IPS-18a (cell line): ENCODE measurements at regions not wholly inside any gene's neighbourhood (a gene's known extent, or its start where the extent isn't known, plus 50 kb on each side); places are given as distances from the start of the nearest gene placed in this dataset.

ENCODE experiments used
- H3K27ac ChIP-seq: one replicate; pipeline ENCODE4 v1.5.1; 2013; ENCODE audit warnings: low read length
- H3K27me3 ChIP-seq: one replicate; pipeline ENCODE4 v1.6.1; 2013; ENCODE audit warnings: mild to moderate bottlenecking, low read length; ENCODE audit not compliant: control insufficient read depth, insufficient read depth
- H3K36me3 ChIP-seq: one replicate; pipeline ENCODE4 v1.6.1; 2013; ENCODE audit warnings: low read depth, low read length; ENCODE audit not compliant: control insufficient read depth
- H3K4me1 ChIP-seq: one replicate; pipeline ENCODE4 v1.6.1; 2013; ENCODE audit warnings: low read depth, low read length; ENCODE audit not compliant: control insufficient read depth
- H3K4me3 ChIP-seq: one replicate; pipeline ENCODE4 v1.5.1; 2013; ENCODE audit warnings: low read length
- H3K9ac ChIP-seq: one replicate; pipeline ENCODE4 v1.6.1; 2013; ENCODE audit warnings: mild to moderate bottlenecking, low read length, moderate library complexity
- H3K9me3 ChIP-seq: one replicate; pipeline ENCODE4 v1.6.1; 2013; ENCODE audit warnings: low read depth, low read length; ENCODE audit not compliant: control insufficient read depth

DNA sequence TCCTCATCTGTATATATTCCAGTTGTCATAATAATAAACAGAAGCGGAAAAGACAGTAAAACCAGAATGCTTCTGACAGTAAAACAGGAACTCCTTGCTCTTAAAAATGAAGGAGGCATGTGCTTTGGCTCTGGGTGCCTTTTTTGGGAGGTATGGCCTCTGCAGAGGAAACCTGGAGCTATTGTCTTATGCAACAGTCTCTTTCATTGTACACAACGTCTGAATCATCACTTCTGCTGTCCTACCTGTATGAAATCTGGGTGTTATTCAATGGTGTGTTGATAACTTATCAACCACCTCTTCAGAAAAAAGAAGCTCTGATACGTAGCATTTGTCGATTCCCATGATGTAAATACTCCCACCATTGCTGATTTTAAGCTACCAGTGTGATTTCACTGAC lies 64.8 kb downstream of the CDCA7 start:
- H3K4me1 ChIP-seq, result peaks cover 8% of the 10 kb centered on the region
- H3K9ac ChIP-seq, result no peak overlapping the region
- no peaks in the 10 kb centered on the region for H3K9me3 ChIP-seq
- no peak overlapping the region for H3K4me3 ChIP-seq
- no peaks in the 10 kb centered on the region for H3K36me3 ChIP-seq
- H3K27ac ChIP-seq, result no peak overlapping the region
- no peaks in the 10 kb centered on the region for H3K27me3 ChIP-seq

DNA sequence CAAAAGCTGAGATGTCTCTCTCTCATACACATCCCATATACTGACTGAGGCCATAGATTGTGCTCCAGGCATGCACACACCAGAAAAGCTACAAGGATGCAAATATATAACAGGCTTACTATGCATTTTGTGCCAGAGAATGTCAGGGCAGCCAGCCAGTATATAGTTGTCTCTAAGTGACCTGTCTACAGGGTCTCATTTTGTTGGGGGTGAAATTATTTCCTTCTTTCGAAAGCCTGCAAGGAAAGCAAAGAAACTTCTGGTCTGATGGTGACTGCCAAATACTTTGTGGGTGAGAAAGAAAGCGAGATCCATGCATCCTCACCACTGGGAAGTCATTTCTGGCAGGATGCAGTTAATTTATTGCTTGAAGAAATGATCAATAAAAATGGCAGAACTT lies 70.2 kb downstream of the CDCA7 start:
- Histone ChIP-seq H3K27ac (no peak overlapping the region), H3K4me1 (no peaks in the 10 kb centered on the region), H3K4me3 (no peak overlapping the region), H3K9ac (no peak overlapping the region), H3K9me3 (no peaks in the 10 kb centered on the region), H3K27me3 (no peaks in the 10 kb centered on the region), H3K36me3 (no peaks in the 10 kb centered on the region)

GRCh38 chr2:173427887-173428668 lies 73.4 kb downstream of the CDCA7 start:
- Histone ChIP-seq H3K9me3 (no peaks in the 10 kb centered on the region), H3K4me1 (no peaks in the 10 kb centered on the region), H3K4me3 (no peak overlapping the region), H3K27ac (no peak overlapping the region), H3K27me3 (no peaks in the 10 kb centered on the region), H3K36me3 (no peaks in the 10 kb centered on the region), H3K9ac (no peak overlapping the region)

DNA sequence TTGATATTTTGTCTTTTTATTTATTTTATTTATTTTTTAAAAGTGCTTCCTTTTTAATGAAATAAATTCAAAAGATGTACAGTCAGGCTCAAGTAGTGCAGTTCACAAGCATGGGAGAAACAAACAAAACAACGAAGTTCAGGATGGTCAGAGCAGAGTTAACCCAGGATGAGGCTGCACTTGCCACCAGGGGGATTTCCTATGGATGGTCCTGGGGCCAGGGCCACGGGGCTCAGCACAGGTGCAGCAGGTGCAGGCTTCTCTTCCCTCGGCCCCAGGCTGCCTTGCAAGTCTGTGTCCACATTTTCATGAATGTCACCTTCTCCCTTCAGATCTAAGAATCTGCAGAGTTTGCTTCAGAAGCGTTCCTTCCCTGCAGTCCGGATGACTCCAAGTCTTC lies 76.5 kb downstream of the CDCA7 start:
- Histone ChIP-seq H3K4me3 (no peak overlapping the region), H3K9me3 (no peaks in the 10 kb centered on the region), H3K27ac (no peak overlapping the region), H3K27me3 (no peaks in the 10 kb centered on the region), H3K4me1 (no peaks in the 10 kb centered on the region), H3K9ac (no peak overlapping the region), H3K36me3 (no peaks in the 10 kb centered on the region)

DNA sequence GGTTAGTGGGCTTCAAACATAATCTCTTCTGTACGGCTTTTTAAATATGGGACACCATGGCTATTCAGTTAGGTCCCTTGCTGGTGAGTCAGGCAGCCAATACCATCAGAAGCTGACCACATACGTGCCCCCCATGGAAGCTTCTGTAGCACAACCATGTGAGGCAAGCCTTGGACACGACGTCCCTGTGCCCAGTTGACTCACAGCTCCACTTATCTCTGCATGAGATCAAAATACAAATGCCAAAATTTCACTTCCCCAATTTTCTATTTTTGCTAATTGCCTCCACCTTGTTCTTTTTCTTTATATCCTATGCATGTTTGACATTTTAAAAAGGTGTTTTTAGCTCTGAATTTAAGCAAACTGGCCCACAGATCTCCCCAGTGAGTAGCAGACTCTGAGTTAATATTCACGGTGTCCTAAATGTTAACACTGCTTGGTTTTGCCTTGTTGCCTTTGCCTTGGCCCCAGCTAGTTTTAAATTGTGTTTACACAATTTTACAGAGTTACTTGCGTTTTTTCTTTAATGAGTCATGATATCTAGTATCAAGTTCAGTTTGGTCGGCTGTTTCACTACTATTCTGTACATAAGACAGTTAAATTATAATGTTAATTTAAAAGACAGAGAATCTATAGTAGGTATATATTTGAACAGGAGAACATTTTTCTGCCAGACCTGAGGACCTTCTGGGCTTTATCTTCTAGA lies 77.5 kb downstream of the CDCA7 start:
- Histone ChIP-seq H3K4me1 (no peaks in the 10 kb centered on the region), H3K36me3 (no peaks in the 10 kb centered on the region), H3K9me3 (no peaks in the 10 kb centered on the region), H3K27me3 (no peaks in the 10 kb centered on the region), H3K27ac (no peak overlapping the region), H3K4me3 (no peak overlapping the region), H3K9ac (no peak overlapping the region)

- Histone ChIP-seq H3K9me3 (no peaks in the 10 kb centered on the region), H3K9ac (no peak overlapping the region), H3K4me1 (no peaks in the 10 kb centered on the region), H3K27me3 (no peaks in the 10 kb centered on the region), H3K27ac (no peak overlapping the region), H3K36me3 (no peaks in the 10 kb centered on the region), H3K4me3 (no peak overlapping the region)
Measured at GRCh38 chr2:173434762-173435569, 80.3 kb downstream of the CDCA7 start.

DNA sequence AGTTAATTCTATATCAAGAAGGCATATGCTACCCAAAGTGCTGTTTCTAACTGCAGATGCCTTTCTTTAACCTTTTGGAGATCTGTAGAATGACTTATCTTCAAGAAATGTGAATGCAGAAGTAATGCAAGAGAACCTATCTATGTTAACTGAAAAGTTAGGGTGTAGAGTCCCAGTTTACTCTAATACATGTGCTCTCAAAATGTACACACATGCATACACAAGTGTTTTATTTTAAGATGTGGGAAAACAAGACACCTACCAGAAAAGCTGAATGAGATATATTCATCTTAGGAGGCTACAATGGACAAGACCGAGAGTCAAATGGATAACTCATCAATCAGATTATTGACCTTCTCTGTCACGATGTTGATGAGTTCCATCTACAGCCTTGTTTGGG lies 80.9 kb downstream of the CDCA7 start:
- no peaks in the 10 kb centered on the region for H3K4me1 ChIP-seq
- no peak overlapping the region for H3K4me3 ChIP-seq
- H3K27me3 ChIP-seq, result no peaks in the 10 kb centered on the region
- H3K9me3 ChIP-seq, result no peaks in the 10 kb centered on the region
- H3K9ac ChIP-seq, result no peak overlapping the region
- H3K36me3 ChIP-seq, result no peaks in the 10 kb centered on the region
- H3K27ac ChIP-seq, result no peak overlapping the region

DNA sequence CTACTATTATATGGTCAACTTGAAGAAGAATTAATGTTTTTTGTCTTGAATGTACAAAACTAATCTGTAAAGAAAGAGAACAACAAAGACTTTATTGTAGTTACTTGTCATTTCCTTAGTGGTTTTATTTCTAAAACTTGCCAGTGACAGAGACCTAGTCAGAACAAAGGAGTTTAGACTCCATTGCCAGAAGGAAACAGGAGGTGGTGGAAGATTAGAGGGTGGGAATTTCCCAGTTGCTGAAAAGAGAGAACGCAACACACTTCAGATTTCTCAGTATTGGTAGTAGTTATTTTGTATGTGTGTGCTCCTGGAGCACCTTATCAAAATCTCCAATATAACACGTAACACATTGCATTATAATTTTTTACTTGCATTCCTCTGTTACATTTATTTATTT lies 81.4 kb downstream of the CDCA7 start:
- Histone ChIP-seq H3K27me3 (no peaks in the 10 kb centered on the region), H3K36me3 (no peaks in the 10 kb centered on the region), H3K9ac (no peak overlapping the region), H3K4me1 (no peaks in the 10 kb centered on the region), H3K27ac (no peak overlapping the region), H3K4me3 (no peak overlapping the region), H3K9me3 (no peaks in the 10 kb centered on the region)

GRCh38 chr2:173441222-173441621 lies 86.5 kb downstream of the CDCA7 start:
- no peak overlapping the region for H3K9ac ChIP-seq
- no peaks in the 10 kb centered on the region for H3K9me3 ChIP-seq
- no peak overlapping the region for H3K27ac ChIP-seq
- H3K27me3 ChIP-seq, result no peaks in the 10 kb centered on the region
- no peak overlapping the region for H3K4me3 ChIP-seq
- no peaks in the 10 kb centered on the region for H3K36me3 ChIP-seq
- H3K4me1 ChIP-seq, result no peaks in the 10 kb centered on the region

DNA sequence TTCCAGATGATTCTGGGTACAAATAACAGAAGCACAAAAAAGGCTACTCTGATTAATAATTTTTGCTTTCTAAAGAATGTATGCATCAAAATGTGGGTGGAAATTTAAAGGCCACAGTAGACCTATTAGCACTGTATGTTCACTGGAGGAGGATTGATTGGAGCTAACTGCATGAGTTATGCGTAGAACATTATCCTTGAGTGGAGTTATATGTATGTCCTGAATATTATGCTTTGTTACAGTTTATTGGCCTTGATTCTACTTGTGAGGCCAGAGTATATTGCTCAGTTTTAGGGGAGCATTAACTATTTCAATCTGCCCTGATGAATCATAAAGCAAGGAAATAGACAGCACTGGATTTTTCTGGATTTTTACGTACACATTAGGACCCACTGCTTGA lies 87.9 kb downstream of the CDCA7 start:
- no peaks in the 10 kb centered on the region for H3K4me1 ChIP-seq
- H3K9ac ChIP-seq, result no peak overlapping the region
- H3K9me3 ChIP-seq, result no peaks in the 10 kb centered on the region
- H3K27ac ChIP-seq, result no peak overlapping the region
- no peak overlapping the region for H3K4me3 ChIP-seq
- H3K27me3 ChIP-seq, result no peaks in the 10 kb centered on the region
- H3K36me3 ChIP-seq, result no peaks in the 10 kb centered on the region

DNA sequence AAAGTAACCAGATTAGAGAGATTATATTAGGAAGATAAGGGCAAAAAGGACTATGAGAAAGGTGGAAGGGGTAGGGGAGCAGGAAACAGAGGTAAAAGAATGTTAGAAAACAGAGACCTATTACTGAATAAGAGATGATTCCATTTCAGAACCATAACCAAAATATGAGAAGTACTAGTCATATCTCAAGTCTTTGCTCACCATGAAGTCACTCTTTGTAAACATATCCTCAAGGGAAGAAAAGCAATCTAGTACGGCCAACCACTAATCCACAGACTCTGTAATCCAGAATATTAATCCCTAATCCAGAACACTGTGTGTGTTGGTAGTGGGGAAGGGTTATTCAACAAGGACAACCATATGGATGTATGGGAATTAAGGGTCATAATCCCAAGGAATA lies 92.0 kb downstream of the CDCA7 start:
- Histone ChIP-seq H3K27ac (no peak overlapping the region), H3K9ac (no peak overlapping the region), H3K4me3 (no peak overlapping the region), H3K36me3 (no peaks in the 10 kb centered on the region), H3K9me3 (no peaks in the 10 kb centered on the region), H3K27me3 (no peaks in the 10 kb centered on the region), H3K4me1 (peaks cover 8% of the 10 kb centered on the region)
